ENCODE measurements at regions not wholly inside any gene's neighbourhood (a gene's known extent, or its start where the extent isn't known, plus 50 kb on each side); places are given as distances from the start of the nearest gene placed in this dataset.

DNA sequence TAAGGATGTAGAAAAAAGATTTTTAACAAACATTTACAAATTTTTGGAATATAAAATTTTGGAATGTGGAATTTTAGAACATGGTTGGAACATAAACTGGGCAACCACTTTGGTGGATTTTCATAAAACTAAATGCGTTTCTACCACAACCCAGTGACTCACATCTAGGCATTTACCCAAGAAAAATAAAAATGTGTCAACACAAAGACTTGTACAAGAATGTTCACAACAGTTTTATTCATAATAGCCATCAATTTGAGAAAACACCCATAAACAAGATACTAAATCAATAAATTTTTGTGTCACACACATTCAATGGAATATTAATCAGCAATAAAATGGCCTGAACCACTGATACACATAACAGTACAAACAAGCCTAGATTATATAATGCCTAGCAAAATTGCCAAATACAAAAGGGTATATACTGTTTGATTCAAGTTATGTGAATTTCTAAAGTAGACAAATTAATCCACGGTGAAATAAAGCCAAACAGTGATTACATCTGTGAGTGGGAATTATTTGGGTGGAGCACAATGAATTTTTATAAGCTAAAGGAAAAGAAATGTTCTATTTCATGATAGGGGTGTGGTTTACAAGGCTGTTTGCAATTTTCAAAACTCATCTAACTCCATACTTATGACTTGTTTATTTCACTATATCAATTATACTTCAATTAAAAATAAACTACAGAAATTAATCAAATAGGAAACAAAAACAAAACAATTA lies 415.2 kb upstream of the OR4E1 start:
- intact Hi-C loops (cut with DNase I; ENCODE audit: low total_unique reads): no loop called here
- H3K36me3 ChIP-seq (ENCODE audit: low read depth, missing control alignments): no peaks in the 10 kb centered on the region
- 80 to 82% methylated on average over 2 of the region's 2 CpGs for WGBS, 2 donors
- H3K27me3 ChIP-seq: no peaks in the 10 kb centered on the region
- H3K4me3 ChIP-seq: no peak overlapping the region
- no peak overlapping the region for H3K27ac ChIP-seq
- TF ChIP-seq, protein P1, sequence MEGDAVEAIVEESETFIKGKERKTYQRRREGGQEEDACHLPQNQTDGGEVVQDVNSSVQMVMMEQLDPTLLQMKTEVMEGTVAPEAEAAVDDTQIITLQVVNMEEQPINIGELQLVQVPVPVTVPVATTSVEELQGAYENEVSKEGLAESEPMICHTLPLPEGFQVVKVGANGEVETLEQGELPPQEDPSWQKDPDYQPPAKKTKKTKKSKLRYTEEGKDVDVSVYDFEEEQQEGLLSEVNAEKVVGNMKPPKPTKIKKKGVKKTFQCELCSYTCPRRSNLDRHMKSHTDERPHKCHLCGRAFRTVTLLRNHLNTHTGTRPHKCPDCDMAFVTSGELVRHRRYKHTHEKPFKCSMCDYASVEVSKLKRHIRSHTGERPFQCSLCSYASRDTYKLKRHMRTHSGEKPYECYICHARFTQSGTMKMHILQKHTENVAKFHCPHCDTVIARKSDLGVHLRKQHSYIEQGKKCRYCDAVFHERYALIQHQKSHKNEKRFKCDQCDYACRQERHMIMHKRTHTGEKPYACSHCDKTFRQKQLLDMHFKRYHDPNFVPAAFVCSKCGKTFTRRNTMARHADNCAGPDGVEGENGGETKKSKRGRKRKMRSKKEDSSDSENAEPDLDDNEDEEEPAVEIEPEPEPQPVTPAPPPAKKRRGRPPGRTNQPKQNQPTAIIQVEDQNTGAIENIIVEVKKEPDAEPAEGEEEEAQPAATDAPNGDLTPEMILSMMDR (IDR thresholded peaks at IDR 0.05): no peak
- TF ChIP-seq POLR2A (IDR thresholded peaks at IDR 0.05): no peak
- no peaks in the 10 kb centered on the region for H3K9me3 ChIP-seq
- DNase-seq: no peak
- H3K4me1 ChIP-seq: no peaks in the 10 kb centered on the region

DNA sequence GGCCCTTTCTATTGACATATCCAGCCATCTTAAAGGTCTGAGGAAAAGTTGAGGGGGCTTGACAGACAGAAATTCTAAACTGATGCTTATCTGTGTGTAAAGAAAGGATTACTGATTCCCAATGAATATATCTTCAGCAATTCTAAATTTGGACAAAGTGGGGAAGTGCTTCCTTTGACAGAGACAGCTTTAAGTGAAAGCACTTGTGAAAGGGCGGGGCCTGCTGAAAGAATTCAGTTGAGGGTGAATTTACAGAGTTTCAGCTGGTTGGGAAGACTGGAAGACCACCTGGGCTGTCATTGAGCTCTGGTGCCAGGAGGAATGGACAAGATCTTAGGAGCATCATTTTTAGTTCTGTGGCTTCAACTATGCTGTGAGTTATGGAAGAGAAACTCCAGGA lies 412.5 kb upstream of the OR4E1 start:
- intact Hi-C loops (cut with DNase I; ENCODE audit: low total_unique reads): no loop called here
- H3K36me3 ChIP-seq (ENCODE audit: low read depth, missing control alignments): no peaks in the 10 kb centered on the region
- no peak overlapping the region for H3K27ac ChIP-seq
- TF ChIP-seq POLR2A (IDR thresholded peaks at IDR 0.05): no peak
- TF ChIP-seq, protein P1 (IDR thresholded peaks at IDR 0.05): no peak
- no peaks in the 10 kb centered on the region for H3K27me3 ChIP-seq
- WGBS, 2 donors: 89 to 93% methylated on average over 1 of the region's 1 CpG
- no peak for DNase-seq
- H3K4me1 ChIP-seq: no peaks in the 10 kb centered on the region
- H3K9me3 ChIP-seq: no peaks in the 10 kb centered on the region
- no peak overlapping the region for H3K4me3 ChIP-seq

DNA sequence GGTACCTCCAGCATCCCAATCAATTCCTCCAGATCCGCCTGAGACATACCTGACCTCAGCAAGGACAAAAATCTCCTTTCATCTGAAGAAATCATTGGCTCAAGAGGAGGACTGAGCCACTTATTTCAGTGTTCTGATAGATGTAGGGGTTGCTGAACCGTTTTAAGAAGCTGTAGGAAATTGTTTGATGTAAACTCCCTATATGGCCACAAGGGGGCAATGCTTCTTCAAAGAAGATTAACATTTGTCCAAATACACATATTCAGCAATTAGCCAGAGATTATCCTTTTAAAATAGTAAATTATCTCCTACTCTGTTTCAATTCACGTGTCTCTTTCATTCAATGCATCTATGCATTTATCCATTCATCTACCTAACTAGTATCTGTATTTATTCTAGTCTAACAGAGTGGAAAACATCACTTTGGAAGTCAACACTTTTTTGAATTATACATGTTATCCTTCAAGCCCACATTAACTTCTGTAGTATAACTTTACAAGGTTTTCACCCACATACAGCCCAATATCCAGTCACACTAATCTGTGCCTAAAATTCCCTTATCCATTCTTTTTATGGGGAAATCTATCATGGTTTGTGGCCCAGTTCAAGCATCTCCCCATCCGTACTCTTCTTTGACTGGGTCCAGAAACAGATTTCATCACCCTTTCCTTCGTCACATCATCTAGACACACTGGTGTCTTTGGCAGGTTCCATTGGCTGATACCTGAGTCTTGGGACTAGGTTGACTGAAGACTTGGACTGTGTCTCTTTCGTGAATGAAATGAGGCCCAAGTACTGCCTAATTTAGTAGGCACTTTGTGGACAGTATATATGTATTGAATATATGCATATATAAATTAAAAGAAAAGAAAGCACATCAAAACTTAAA lies 411.0 kb upstream of the OR4E1 start:
- Histone ChIP-seq H3K36me3 (ENCODE audit: low read depth, missing control alignments) (no peaks in the 10 kb centered on the region), H3K4me1 (no peaks in the 10 kb centered on the region), H3K27ac (no peak overlapping the region), H3K4me3 (no peak overlapping the region), H3K9me3 (no peaks in the 10 kb centered on the region), H3K27me3 (no peaks in the 10 kb centered on the region)
- DNase-seq: peak; percentile 34
- 45 to 46% methylated on average over 6 of the region's 6 CpGs for WGBS, 2 donors
- TF ChIP-seq, protein P1 (IDR thresholded peaks at IDR 0.05): peak; percentile 14 to 89 (median 41)
- TF ChIP-seq POLR2A (IDR thresholded peaks at IDR 0.05): no peak
- intact Hi-C loops (cut with DNase I; ENCODE audit: low total_unique reads): no loop called here

DNA sequence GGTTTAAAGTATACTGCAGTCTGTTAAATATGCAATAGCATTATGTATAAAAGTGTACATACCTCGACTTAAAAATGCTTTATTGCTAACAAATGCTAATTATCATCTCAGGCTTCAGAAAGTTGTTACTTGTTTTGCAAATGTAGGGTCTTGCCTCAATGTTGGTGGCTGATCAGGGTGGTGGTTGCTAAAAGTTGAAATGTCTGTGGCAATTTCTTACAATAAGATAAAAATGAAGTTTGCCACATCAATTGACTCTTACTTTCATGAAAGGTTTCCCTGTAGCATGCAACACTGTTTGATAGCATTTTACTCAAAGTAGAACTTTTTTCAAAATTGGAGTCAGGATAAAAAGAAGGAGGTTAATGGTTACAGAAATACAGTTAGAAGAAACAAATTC lies 407.7 kb upstream of the OR4E1 start:
- WGBS, 2 donors: 26 to 48% methylated on average over 1 of the region's 1 CpG
- H3K9me3 ChIP-seq: no peaks in the 10 kb centered on the region
- TF ChIP-seq, protein P1 (IDR thresholded peaks at IDR 0.05): no peak
- TF ChIP-seq POLR2A (IDR thresholded peaks at IDR 0.05): no peak
- H3K36me3 ChIP-seq (ENCODE audit: low read depth, missing control alignments): no peaks in the 10 kb centered on the region
- intact Hi-C loops (cut with DNase I; ENCODE audit: low total_unique reads): no loop called here
- no peak overlapping the region for H3K27ac ChIP-seq
- no peak overlapping the region for H3K4me3 ChIP-seq
- H3K4me1 ChIP-seq: no peaks in the 10 kb centered on the region
- no peak for DNase-seq
- no peaks in the 10 kb centered on the region for H3K27me3 ChIP-seq
